SH-SY5Y (cell line): ENCODE measurements at regions not wholly inside any gene's neighbourhood (a gene's known extent, or its start where the extent isn't known, plus 50 kb on each side); places are given as distances from the start of the nearest gene placed in this dataset.

Source experiments
- GATA2 ChIP-seq: IDR thresholded peaks from 2 replicates; pipeline ENCODE4 v1.6.1; 2011; ENCODE audit warnings: mild to moderate bottlenecking, low read depth, low read length
- GATA3 ChIP-seq: IDR thresholded peaks from 2 replicates; pipeline ENCODE4 v1.6.1; 2011; ENCODE audit warnings: low read depth, mild to moderate bottlenecking, low read length, moderate library complexity

GRCh38 chr5:171681677-171682076 is 103.9 kb upstream of the SMIM23 start:
- TF ChIP-seq GATA2 (no peak), GATA3 (no peak)
